ENCODE measurements at regions not wholly inside any gene's neighbourhood (a gene's known extent, or its start where the extent isn't known, plus 50 kb on each side); places are given as distances from the start of the nearest gene placed in this dataset.

DNA sequence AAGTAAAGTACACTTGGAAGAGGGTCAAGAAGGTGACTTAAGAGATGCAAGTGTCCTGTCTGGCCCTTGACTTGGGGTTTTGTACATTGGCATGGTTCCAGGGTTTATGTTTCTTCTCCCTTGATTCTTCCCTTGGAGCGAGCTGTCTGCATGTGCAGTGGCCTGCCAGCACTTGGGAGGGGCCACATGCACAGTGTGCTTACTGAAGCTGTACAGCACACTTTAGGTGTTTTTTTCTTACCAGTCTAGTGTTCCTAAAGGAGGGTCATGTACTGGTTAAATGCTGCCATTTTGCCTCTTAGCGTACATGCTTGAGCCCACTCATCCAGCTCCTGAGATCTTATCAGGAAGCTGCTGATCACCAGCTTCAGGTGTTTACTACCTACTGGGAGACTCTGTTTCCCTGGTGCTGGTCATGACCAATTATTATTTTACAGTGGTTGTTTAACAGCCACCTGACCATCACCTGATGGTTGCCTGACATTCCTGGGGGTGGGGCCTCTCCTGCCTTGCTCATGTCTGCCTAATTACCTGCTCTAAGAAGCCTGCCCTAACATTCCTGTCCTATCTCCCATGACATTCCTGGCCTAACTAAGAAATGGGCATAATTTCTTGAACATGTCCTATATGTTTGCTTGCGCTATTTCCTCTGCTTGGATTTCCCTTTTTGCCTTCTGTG is 182.9 kb downstream of the MCHR2 start:
- Histone ChIP-seq H3K9me3 (ENCODE audit: control insufficient read depth in 1 of 2, insufficient read depth in 1 of 2, low read depth in 1 of 2, low read length in 2 of 2) (no peaks in the 10 kb centered on the region), H3K36me3 (ENCODE audit: control insufficient read depth in 1 of 2, insufficient read depth in 2 of 2, low read length in 2 of 2) (no peaks in the 10 kb centered on the region), H3K4me3 (replicated peaks in 1 of 2; ENCODE audit: low read depth in 1 of 2, low read length in 2 of 2) (no peak overlapping the region), H3K9me2 (ENCODE audit: insufficient read depth) (no peaks in the 10 kb centered on the region), H3K4me1 (ENCODE audit: control insufficient read depth in 1 of 2, insufficient read depth in 2 of 2, low read length in 2 of 2) (no peaks in the 10 kb centered on the region), H4K20me1 (ENCODE audit: insufficient read depth) (no peaks in the 10 kb centered on the region), H3K9ac (ENCODE audit: low read length) (no peak overlapping the region), H3K79me2 (ENCODE audit: insufficient read depth, low read length) (no peaks in the 10 kb centered on the region), H3K4me2 (ENCODE audit: low read length) (no peak overlapping the region), H3K27me3 (ENCODE audit: insufficient read depth, low read length) (no peaks in the 10 kb centered on the region), H2AFZ (ENCODE audit: low read depth, low read length, poor library complexity, severe bottlenecking) (no peak overlapping the region), H3K27ac (ENCODE audit: low read depth, low read length) (no peak overlapping the region)
- ATAC-seq = no peak
- ChIA-PET CTCF (no interaction called here), RAD21 (ENCODE audit: low non-redundant PET in 1 of 2, low total read pairs in 2 of 2, uncharacterized antibody in 2 of 2, unreplicated experiment in 2 of 2) (no interaction called here), POLR2A (no interaction called here)
- BruUV-seq (replicated peaks) = no TSS peak
- DNase-seq (ENCODE audit: low read depth, low spot score) = no peak
- intact Hi-C loops (cut with micrococcal nuclease) = no loop called here
- TF ChIP-seq, protein P1, sequence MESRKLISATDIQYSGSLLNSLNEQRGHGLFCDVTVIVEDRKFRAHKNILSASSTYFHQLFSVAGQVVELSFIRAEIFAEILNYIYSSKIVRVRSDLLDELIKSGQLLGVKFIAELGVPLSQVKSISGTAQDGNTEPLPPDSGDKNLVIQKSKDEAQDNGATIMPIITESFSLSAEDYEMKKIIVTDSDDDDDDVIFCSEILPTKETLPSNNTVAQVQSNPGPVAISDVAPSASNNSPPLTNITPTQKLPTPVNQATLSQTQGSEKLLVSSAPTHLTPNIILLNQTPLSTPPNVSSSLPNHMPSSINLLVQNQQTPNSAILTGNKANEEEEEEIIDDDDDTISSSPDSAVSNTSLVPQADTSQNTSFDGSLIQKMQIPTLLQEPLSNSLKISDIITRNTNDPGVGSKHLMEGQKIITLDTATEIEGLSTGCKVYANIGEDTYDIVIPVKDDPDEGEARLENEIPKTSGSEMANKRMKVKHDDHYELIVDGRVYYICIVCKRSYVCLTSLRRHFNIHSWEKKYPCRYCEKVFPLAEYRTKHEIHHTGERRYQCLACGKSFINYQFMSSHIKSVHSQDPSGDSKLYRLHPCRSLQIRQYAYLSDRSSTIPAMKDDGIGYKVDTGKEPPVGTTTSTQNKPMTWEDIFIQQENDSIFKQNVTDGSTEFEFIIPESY (IDR thresholded peaks at IDR 0.05; ENCODE audit: extremely low read depth, insufficient replicate concordance, low read length) = no peak
- TF ChIP-seq TCF7L2 (IDR thresholded peaks at IDR 0.05; ENCODE audit: borderline replicate concordance, extremely low read depth, insufficient read depth, insufficient read length) = no peak
- TF ChIP-seq, protein P2, sequence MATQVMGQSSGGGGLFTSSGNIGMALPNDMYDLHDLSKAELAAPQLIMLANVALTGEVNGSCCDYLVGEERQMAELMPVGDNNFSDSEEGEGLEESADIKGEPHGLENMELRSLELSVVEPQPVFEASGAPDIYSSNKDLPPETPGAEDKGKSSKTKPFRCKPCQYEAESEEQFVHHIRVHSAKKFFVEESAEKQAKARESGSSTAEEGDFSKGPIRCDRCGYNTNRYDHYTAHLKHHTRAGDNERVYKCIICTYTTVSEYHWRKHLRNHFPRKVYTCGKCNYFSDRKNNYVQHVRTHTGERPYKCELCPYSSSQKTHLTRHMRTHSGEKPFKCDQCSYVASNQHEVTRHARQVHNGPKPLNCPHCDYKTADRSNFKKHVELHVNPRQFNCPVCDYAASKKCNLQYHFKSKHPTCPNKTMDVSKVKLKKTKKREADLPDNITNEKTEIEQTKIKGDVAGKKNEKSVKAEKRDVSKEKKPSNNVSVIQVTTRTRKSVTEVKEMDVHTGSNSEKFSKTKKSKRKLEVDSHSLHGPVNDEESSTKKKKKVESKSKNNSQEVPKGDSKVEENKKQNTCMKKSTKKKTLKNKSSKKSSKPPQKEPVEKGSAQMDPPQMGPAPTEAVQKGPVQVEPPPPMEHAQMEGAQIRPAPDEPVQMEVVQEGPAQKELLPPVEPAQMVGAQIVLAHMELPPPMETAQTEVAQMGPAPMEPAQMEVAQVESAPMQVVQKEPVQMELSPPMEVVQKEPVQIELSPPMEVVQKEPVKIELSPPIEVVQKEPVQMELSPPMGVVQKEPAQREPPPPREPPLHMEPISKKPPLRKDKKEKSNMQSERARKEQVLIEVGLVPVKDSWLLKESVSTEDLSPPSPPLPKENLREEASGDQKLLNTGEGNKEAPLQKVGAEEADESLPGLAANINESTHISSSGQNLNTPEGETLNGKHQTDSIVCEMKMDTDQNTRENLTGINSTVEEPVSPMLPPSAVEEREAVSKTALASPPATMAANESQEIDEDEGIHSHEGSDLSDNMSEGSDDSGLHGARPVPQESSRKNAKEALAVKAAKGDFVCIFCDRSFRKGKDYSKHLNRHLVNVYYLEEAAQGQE (IDR thresholded peaks at IDR 0.05; ENCODE audit: low read depth) = no peak
- TF ChIP-seq EZH2phosphoT487 (IDR thresholded peaks at IDR 0.05; ENCODE audit: borderline replicate concordance) = no peak
- no peak for TF ChIP-seq CEBPB (IDR thresholded peaks at IDR 0.05; ENCODE audit: low read depth)
- no peak for TF ChIP-seq JUND (IDR thresholded peaks at IDR 0.05)
- TF ChIP-seq EGR1 (IDR thresholded peaks at IDR 0.05; ENCODE audit: low read depth) = no peak
- TF ChIP-seq SIN3A (IDR thresholded peaks at IDR 0.05; ENCODE audit: low read depth) = no peak
- TF ChIP-seq, protein P3, sequence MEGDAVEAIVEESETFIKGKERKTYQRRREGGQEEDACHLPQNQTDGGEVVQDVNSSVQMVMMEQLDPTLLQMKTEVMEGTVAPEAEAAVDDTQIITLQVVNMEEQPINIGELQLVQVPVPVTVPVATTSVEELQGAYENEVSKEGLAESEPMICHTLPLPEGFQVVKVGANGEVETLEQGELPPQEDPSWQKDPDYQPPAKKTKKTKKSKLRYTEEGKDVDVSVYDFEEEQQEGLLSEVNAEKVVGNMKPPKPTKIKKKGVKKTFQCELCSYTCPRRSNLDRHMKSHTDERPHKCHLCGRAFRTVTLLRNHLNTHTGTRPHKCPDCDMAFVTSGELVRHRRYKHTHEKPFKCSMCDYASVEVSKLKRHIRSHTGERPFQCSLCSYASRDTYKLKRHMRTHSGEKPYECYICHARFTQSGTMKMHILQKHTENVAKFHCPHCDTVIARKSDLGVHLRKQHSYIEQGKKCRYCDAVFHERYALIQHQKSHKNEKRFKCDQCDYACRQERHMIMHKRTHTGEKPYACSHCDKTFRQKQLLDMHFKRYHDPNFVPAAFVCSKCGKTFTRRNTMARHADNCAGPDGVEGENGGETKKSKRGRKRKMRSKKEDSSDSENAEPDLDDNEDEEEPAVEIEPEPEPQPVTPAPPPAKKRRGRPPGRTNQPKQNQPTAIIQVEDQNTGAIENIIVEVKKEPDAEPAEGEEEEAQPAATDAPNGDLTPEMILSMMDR (IDR thresholded peaks at IDR 0.05 in 2 of 3, conservative IDR thresholded peaks at IDR 0.05 in 1 of 3; ENCODE audit: borderline replicate concordance in 1 of 3, insufficient read depth in 1 of 3, low read depth in 2 of 3, low read length in 2 of 3) = no peak
- TF ChIP-seq SP1 (IDR thresholded peaks at IDR 0.05; ENCODE audit: low read depth) = no peak
- TF ChIP-seq ELF1 (IDR thresholded peaks at IDR 0.05; ENCODE audit: borderline replicate concordance, low read depth) = no peak
- no peak for TF ChIP-seq POLR2AphosphoS5 (IDR thresholded peaks at IDR 0.05; ENCODE audit: low read depth, low read length)
- TF ChIP-seq, protein P4, sequence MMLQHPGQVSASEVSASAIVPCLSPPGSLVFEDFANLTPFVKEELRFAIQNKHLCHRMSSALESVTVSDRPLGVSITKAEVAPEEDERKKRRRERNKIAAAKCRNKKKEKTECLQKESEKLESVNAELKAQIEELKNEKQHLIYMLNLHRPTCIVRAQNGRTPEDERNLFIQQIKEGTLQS (IDR thresholded peaks at IDR 0.05) = no peak
- TF ChIP-seq POLR2A (IDR thresholded peaks at IDR 0.05; ENCODE audit: borderline replicate concordance, extremely low read depth, insufficient read depth, insufficient read length) = no peak
- TF ChIP-seq, protein P5, sequence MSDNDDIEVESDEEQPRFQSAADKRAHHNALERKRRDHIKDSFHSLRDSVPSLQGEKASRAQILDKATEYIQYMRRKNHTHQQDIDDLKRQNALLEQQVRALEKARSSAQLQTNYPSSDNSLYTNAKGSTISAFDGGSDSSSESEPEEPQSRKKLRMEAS (IDR thresholded peaks at IDR 0.05) = no peak
- TF ChIP-seq CBX3 (IDR thresholded peaks at IDR 0.05; ENCODE audit: low read depth) = no peak
- TF ChIP-seq YY1 (IDR thresholded peaks at IDR 0.05; ENCODE audit: extremely low read depth, insufficient replicate concordance, low read depth, low read length) = no peak
- no peak for TF ChIP-seq EZH2 (IDR thresholded peaks at IDR 0.05)
- TF ChIP-seq SRF (IDR thresholded peaks at IDR 0.05; ENCODE audit: low read depth) = no peak
- no peak for TF ChIP-seq ZNF274 (IDR thresholded peaks at IDR 0.05; ENCODE audit: low read depth, low read length)

All from HCT116 (cell line).